Right lobe of liver (tissue), 6 donors: ENCODE measurements at regions not wholly inside any gene's neighbourhood (a gene's known extent, or its start where the extent isn't known, plus 50 kb on each side); places are given as distances from the start of the nearest gene placed in this dataset.
"Not testable (repeated sequence)": the region's sequence is repeated elsewhere in the genome, so short reads cannot be mapped to it uniquely, and the experiment has no call there.

Source experiments
- ATAC-seq, 4 donors: fragments of 200-7000 bp; cut with Tn5 transposase; one replicate each; pipeline ENCODE4 v1.9.1; 2020; ENCODE audit warnings: mild to moderate bottlenecking in 4 of 4, moderate library complexity in 4 of 4
- DNase-seq, 3 donors: peaks; one replicate each; pipeline ENCODE4 v3.0.0-alpha.2; 2020
- H3K27ac ChIP-seq, 3 donors: fragments of 200-600 bp; one replicate each; pipeline ENCODE4 v1.8.0; 2022
- H3K27me3 ChIP-seq, 2 donors: fragments of 200-600 bp; one replicate each; pipeline ENCODE4 v1.8.0; 2022
- H3K36me3 ChIP-seq, 4 donors: fragments of 200-600 bp; sonication (generic) in 1 of 4; one replicate each; pipeline versions ENCODE4 v1.5.1 to v1.8.0; 2017 to 2022; ENCODE audit warnings: control low read depth in 1 of 4
- H3K4me1 ChIP-seq, 4 donors: fragments of 200-600 bp; sonication (generic) in 1 of 4; one replicate each; pipeline versions ENCODE4 v1.5.1 to v1.8.0; 2017 to 2022; ENCODE audit warnings: control low read depth in 1 of 4
- H3K4me3 ChIP-seq, 3 donors: fragments of 200-600 bp; one replicate each; pipeline ENCODE4 v1.8.0; 2022
- H3K9me3 ChIP-seq, 4 donors: fragments of 200-600 bp; sonication (generic) in 1 of 4; one replicate each; pipeline versions ENCODE4 v1.5.1 to v1.8.0; 2017 to 2022; ENCODE audit warnings: control low read depth in 1 of 4
- WGBS: methylation state at CpG from one replicate; pipeline ENCODE4 v1.1.6; 2018; ENCODE audit warnings: low coverage, low lambda C conversion rate; ENCODE audit not compliant: insufficient coverage; ENCODE audit errors: missing lambda C conversion rate; 5-methylcytosine and 5-hydroxymethylcytosine counted together
- intact Hi-C, 2 donors: fragments of 100-400 bp; cut with DNase I; formaldehyde crosslinking; loops; one replicate each; pipeline versions ENCODE4 v1.11.2 to v1.14.1; 2022
- donor health status: DM: no; HTN: yes; CAD: no.
- donor health status: DM: no; HTN: no; CAD: no.
- donor health status: DM: no; HTN: no; CAD: no.
- donor health status: DM: no; HTN: yes; CAD: no.
- donor health status: DM: no; HTN: yes; CAD: no.

DNA sequence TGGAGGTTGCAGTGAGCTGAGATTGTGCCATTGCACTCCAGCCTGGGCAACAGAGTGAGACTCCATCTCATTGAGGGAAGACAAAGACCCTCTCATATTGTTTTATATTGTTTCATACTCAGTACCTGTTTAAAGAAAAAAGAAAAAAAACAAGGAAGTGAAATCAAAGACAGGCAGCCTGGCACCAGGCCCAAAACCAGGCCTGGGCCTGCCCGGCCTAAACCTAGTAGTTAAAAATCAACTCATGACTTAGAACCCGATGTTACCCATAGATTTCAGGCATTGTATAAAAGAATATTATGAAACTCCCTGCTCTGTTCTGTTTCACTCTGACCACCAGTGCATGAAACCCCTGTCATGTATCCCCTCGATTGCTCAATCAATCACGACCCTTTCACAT is 50.2 kb upstream of the GOLGA8O start:
- DNase-seq, H3K4me3 ChIP-seq, H3K36me3 ChIP-seq, H3K27me3 ChIP-seq, intact Hi-C loops, H3K9me3 ChIP-seq, H3K4me1 ChIP-seq: not testable (repeated sequence)
- H3K27ac ChIP-seq: peak overlapping the region in 1 of 3 donors; percentile 61
- no CpG with 5 or more reads among the region's 4 CpGs for WGBS
- peak in 2 of 4 donors; percentile 7 to 18 for ATAC-seq
